DMS153 treated with DMSO at 0.1 percent for 48 hours (cell line): ENCODE measurements at regions not wholly inside any gene's neighbourhood (a gene's known extent, or its start where the extent isn't known, plus 50 kb on each side); places are given as distances from the start of the nearest gene placed in this dataset.
A peak's percentile ranks its signal among the peaks of the same experiment; 100 is the strongest.

Experiments used
- DNase-seq: peaks from one replicate; lab custom pipeline; 2025; ENCODE audit not compliant: unreplicated experiment; lab: John Stamatoyannopoulos, UW

DNA sequence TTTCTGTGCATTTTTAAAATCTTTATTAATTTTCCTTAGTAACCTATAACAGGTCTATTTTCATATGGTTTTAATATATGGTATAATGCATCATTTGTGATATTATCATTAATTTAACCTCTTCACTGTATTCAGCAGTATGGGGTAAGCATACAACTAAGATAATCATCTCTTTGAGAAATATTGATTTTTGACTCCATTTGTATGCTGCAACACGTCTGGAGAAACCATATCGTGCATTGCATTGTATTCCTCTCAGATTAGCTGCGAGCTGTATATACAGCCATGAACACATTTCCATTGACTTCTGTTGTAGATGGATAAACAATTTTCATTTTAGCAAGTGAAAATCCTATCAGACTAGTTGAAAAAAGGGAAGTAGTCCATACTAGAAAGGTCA lies 2275.8 kb upstream of the PCDH20 start:
- no peak for DNase-seq

DNA sequence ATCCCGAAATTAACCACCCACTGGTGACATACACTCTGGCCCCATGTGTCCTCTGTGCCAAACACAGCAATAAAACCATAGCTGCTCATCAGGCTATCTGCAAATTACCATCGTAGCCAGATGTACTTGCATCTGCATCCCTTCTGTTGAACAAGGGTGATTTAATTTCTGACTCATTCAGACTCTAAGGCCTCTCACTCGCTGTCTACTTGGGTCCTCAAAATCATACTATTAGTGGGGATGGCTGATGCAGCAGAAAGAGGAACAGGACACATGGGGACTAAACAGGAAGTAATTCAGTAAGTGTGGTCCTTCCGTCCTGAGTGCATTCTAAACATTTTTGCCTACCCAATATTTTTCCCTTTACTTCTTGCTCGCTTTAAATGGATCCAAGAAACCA lies 2275.0 kb upstream of the PCDH20 start:
- DNase-seq = no peak

GRCh38 chr13:63684822-63685221 lies 2269.2 kb upstream of the PCDH20 start:
- no peak for DNase-seq

DNA sequence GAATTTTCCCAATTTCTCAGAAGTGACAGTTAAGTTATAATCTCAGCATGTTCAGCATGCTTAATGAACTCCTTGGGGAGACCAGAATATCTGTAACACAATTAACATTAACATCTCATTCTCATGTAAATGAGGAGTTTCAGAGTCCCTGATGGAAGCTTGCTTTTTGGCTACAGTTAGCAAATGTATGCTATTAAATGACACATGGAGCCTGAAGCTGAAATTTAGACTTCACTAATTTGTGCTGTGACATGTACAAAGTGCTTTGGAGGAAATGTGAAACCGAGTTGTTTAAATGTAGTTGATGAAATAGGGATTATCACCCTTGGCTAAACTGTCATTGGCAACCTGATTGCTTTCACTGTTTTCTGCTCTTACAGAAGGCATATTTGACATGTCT lies 2265.1 kb upstream of the PCDH20 start:
- no peak for DNase-seq

- no peak for DNase-seq
These were observed 2255.6 kb upstream of the PCDH20 start for GRCh38 chr13:63671296-63671695.

- no peak for DNase-seq
These were observed 2235.7 kb upstream of the PCDH20 start for GRCh38 chr13:63651394-63651793.

DNA sequence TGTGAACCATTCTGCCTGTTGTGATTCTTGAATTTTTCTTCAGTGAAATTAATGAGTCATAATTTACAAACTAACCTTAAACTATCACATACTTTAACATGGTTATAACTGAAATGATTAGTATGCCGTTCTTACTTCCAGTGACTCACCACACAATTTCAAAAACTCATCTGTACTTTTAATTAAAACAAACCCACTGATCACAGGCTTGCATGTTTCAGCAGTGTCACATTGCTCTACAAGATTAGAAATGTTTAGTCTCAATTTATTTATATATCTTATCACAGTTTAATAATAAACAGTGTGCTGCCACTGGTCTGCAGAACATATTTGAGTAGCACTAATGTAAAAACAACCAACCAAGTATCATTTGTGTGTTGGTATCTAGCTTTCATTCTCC lies 2227.9 kb upstream of the PCDH20 start:
- no peak for DNase-seq

DNA sequence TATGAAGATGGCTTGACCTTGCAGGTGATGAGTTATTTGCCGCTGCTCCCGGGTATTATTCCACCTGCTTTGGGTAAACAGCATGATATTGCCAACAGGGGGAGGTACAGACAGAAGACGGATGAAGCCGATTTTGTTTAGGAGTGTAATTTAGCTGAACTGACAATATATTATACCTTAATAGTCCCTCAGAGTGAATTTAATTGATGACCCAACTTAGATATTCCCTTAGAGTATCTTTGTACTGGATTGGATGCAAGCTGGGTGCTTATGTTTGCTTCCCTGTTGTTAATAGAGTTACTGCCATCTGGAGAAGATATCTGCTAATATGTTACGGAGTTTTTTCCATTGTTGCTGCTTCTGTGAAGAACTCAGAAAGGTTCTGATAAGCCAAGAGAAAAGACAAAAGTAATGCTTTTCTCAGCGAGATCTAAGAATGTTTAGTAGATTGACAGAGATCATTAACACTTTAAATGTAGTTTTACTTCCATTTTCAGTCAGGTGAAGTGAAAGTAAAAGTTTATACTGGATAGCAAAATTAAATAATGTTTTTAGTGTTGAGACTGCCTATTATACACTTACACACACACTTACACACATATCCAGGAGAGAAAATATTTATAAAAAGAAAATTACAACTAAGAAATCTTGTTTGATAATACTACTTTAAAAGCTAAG lies 2220.8 kb upstream of the PCDH20 start:
- DNase-seq = peak; percentile 49

DNA sequence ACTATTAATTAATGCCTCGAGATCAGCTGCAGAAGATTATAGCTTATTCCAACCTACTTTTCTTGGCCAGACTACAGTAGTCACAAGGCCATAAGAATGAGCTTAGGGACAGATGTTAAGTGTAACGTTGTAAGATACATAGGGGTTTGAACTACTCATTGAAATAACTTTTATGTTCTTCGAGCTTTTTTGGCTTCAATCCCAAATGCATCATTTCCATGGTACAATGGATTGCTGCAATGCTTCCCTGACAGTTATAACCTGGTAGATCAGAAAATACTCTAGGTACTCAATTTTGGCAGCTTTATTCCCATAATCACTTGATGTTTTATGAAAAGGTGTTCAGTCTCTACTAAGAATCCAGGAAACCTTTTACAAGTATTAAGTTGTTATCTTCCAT lies 2216.7 kb upstream of the PCDH20 start:
- no peak for DNase-seq

DNA sequence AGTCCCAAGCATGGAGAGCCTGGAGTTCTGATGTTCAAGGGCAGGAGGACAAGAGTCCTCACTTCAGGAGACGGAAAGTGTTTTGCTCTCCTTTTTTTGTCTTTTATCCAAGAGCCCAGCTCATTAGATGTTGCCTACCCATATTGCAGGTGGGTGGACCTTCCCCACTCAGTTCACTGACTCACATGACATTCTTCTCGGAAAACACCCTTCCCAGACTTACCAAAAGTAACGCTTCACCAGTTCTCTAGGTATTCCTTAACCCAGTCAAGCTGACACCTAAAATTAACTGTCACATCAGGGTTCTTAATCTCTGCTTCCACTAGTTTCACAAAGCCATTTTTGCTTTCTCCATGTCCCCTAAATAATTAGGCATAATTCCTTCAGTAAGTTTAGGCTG lies 2215.4 kb upstream of the PCDH20 start:
- DNase-seq = no peak

- DNase-seq = no peak
These were observed 2213.9 kb upstream of the PCDH20 start for GRCh38 chr13:63629591-63629990.

DNA sequence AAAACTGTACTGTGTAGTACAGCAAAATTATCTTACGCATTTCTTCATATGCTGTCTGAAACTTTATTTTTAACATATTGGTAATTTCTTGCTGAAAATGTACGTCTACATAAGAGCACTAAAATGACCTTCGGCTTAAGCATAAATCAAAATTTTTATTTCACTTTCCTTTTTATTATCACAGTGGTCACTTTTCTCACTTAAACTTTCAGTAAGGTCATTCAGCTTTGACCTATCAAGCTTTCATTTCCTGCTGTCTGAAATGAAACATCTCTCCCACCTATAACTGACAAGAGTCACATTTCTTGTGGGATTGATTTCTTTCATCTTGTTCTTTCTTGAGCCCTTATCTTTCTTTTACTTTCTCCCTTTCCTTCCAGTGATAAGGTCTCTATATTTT lies 2212.7 kb upstream of the PCDH20 start:
- no peak for DNase-seq

- no peak for DNase-seq
These were observed 2210.2 kb upstream of the PCDH20 start for GRCh38 chr13:63625869-63626268.

DNA sequence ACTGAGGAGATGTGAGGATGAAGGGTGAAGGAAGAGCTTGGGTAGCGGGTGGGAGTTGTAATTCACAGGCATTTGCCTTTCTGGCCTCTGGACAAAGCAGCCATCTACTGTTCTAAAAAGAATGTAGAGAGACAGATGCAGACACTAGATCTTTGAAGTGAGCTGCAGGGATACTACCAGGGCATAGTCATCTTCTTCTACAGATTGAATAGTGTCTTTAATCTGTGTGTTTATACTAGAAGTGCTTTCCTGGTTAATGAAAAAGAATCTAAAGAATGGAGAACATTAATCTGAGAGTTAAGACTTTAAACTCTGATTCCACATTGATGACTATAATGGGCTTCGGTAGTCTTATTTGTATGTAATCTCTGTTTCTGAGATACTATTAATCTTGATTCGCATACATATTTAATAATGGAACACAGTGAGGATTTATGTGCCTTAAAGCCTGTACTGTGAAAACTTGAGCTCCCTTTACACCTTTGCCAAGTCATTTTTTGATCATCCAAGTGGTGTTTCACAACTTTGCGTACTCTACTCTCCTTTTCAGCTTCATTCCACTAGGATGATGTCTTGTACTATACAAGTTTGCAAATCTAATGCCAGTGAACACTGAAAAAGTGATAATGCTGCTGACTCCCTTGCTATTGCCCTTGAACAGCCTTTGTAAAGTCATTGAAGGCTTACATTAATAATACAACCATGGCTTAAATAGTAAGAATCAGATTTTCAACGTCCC lies 2199.4 kb upstream of the PCDH20 start:
- no peak for DNase-seq

DNA sequence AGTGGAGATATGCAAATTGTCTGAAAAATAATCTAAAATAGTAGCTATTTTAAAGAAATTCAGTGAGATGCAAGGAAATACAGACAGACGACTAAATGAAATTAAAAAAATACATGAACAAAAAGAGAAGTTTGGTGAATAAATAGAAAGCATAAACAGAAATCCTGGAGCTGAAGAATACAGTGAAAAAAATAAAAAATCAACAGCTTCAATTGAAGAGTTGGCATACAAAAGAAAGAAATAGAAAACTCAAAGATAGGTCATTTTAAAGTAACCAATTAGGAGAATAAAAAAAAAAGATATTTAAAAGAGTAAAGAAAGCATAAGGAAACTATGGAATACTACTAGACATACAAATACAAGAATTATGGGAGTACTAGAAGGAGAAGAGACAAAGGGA lies 2191.5 kb upstream of the PCDH20 start:
- DNase-seq = no peak

GRCh38 chr13:63605962-63606361 lies 2190.3 kb upstream of the PCDH20 start:
- DNase-seq = no peak

- no peak for DNase-seq
These were observed 2189.8 kb upstream of the PCDH20 start for GRCh38 chr13:63605403-63605802.

GRCh38 chr13:63595811-63596210 lies 2180.2 kb upstream of the PCDH20 start:
- no peak for DNase-seq

DNA sequence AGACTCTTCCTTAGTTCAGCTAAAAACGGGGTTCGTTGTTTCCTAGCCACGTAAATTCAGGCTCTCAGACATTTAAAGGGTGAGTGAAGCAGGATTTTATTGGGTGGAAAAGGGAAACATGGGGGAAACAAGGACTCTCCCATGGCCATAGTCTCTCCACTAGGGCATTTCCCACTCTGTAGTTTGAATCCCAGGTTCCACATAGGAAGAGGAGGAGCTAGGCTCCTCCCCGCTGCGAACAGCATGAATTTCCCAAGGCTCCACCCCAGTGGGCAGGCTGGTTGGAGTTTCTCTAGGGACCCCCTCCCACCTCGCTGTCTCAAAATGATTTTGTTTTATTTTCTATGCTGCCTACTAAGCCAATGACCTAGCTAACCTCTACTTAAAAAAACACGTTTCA lies 2170.8 kb upstream of the PCDH20 start:
- no peak for DNase-seq

DNA sequence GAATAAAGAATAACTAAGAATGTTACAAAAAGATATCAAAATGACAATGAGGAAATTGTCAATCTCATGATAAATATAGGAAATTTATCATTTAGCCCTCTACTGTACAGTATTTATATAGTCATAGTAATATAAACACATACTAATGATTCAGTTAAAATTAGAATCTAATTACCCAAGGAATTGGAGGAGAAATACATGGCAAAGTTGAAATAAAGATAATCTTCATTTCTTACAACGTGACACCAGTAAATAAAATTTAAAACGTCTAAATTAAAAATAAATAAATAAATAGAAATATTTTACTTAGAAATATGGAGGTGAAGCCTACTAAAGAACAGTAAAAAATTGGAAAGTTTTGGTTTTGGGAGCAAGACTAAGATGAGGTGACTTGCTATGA lies 2163.1 kb upstream of the PCDH20 start:
- no peak for DNase-seq

- no peak for DNase-seq
These were observed 2151.4 kb upstream of the PCDH20 start for GRCh38 chr13:63567031-63567430.

GRCh38 chr13:63554157-63554556 lies 2138.5 kb upstream of the PCDH20 start:
- no peak for DNase-seq

GRCh38 chr13:63551731-63552130 lies 2136.1 kb upstream of the PCDH20 start:
- no peak for DNase-seq
